ENCODE measurements at regions not wholly inside any gene's neighbourhood (a gene's known extent, or its start where the extent isn't known, plus 50 kb on each side); places are given as distances from the start of the nearest gene placed in this dataset.
A peak's percentile ranks its signal among the peaks of the same experiment; 100 is the strongest.

GRCh38 chr2:187050409-187050998, 201.5 kb upstream of the ZSWIM2 start (continued):
- no peak for TF ChIP-seq E2F4 (CRISPR knock-in tag; IDR thresholded peaks at IDR 0.05; ENCODE audit: low read depth)
- TF ChIP-seq ZNF23 (CRISPR knock-in tag; IDR thresholded peaks at IDR 0.05), result no peak
- TF ChIP-seq POLR2AphosphoS2 (IDR thresholded peaks at IDR 0.05; ENCODE audit: low read length), result no peak
- no peak for TF ChIP-seq ZNF133 (CRISPR knock-in tag; IDR thresholded peaks at IDR 0.05)
- TF ChIP-seq TRIM24 (IDR thresholded peaks at IDR 0.05), result peak; percentile 59 to 70; a peak in 3 of 4 replicates
- TF ChIP-seq C11orf30 (IDR thresholded peaks at IDR 0.05; ENCODE audit: low read depth), result peak; percentile 43
- no peak for TF ChIP-seq SMARCB1 (IDR thresholded peaks at IDR 0.05; ENCODE audit: insufficient read length, low read depth)
- no peak for TF ChIP-seq MCM3 (IDR thresholded peaks at IDR 0.05)
- TF ChIP-seq MAFG (tag; conservative IDR thresholded peaks at IDR 0.05), result peak; percentile 68
- no peak for TF ChIP-seq ZFP91 (CRISPR knock-in tag; IDR thresholded peaks at IDR 0.05)
- no peak for TF ChIP-seq GATA2 (CRISPR knock-in tag; IDR thresholded peaks at IDR 0.05)
- TF ChIP-seq COPS2 (conservative IDR thresholded peaks at IDR 0.05), result no peak
- no peak for TF ChIP-seq ZC3H11A (IDR thresholded peaks at IDR 0.05; ENCODE audit: low read depth, low read length)
- TF ChIP-seq E2F3 (CRISPR knock-in tag; IDR thresholded peaks at IDR 0.05), result no peak
- 0 out of 2 replicates have a peak, but pooled peaks have one; percentile 37 for TF ChIP-seq DPF2 (IDR thresholded peaks at IDR 0.05)
- TF ChIP-seq TOE1 (IDR thresholded peaks at IDR 0.05; ENCODE audit: borderline replicate concordance), result no peak
- TF ChIP-seq TOE1 (CRISPR knock-in tag; IDR thresholded peaks at IDR 0.05; ENCODE audit: borderline replicate concordance, low read depth), result no peak
- no peak for TF ChIP-seq HOMEZ (CRISPR knock-in tag; IDR thresholded peaks at IDR 0.05)
- no peak for TF ChIP-seq MLLT1 (IDR thresholded peaks at IDR 0.05)
- no peak for TF ChIP-seq POU5F1 (IDR thresholded peaks at IDR 0.05; ENCODE audit: borderline replicate concordance, low read depth, low read length, partially characterized antibody)
- TF ChIP-seq JUNB (CRISPR knock-in tag; conservative IDR thresholded peaks at IDR 0.05), result peak; percentile 82
- TF ChIP-seq CHAMP1 (IDR thresholded peaks at IDR 0.05), result no peak
- TF ChIP-seq MECOM (CRISPR knock-in tag; IDR thresholded peaks at IDR 0.05), result no peak
- peak; percentile 61; the same call in 1 of the 2 replicates for TF ChIP-seq SMARCE1 (IDR thresholded peaks at IDR 0.05)

Measured in K562 (cell line).